Pulmonary artery endothelial cell (primary cell): ENCODE measurements at regions not wholly inside any gene's neighbourhood (a gene's known extent, or its start where the extent isn't known, plus 50 kb on each side); places are given as distances from the start of the nearest gene placed in this dataset.

Source experiments
- DNase-seq: peaks from one replicate; pipeline ENCODE4 v3.0.0-alpha.2; 2011; ENCODE audit warnings: low read depth, low spot score

- no peak for DNase-seq
Observed at GRCh38 chr4:114527170-114527569, 71.4 kb upstream of the UGT8 start.

GRCh38 chr4:114527637-114528036 lies 71.0 kb upstream of the UGT8 start:
- no peak for DNase-seq

GRCh38 chr4:114535725-114536124 lies 62.9 kb upstream of the UGT8 start:
- no peak for DNase-seq

GRCh38 chr4:114537352-114537751 lies 61.3 kb upstream of the UGT8 start:
- no peak for DNase-seq

GRCh38 chr4:114538012-114538617 lies 60.5 kb upstream of the UGT8 start:
- DNase-seq: no peak

- no peak for DNase-seq
Observed at GRCh38 chr4:114539985-114540384, 58.6 kb upstream of the UGT8 start.

GRCh38 chr4:114547340-114548134 lies 51.1 kb upstream of the UGT8 start:
- DNase-seq: no peak
